ENCODE measurements at regions not wholly inside any gene's neighbourhood (a gene's known extent, or its start where the extent isn't known, plus 50 kb on each side); places are given as distances from the start of the nearest gene placed in this dataset.
"Not testable (repeated sequence)": the region's sequence is repeated elsewhere in the genome, so short reads cannot be mapped to it uniquely, and the experiment has no call there.

DNA sequence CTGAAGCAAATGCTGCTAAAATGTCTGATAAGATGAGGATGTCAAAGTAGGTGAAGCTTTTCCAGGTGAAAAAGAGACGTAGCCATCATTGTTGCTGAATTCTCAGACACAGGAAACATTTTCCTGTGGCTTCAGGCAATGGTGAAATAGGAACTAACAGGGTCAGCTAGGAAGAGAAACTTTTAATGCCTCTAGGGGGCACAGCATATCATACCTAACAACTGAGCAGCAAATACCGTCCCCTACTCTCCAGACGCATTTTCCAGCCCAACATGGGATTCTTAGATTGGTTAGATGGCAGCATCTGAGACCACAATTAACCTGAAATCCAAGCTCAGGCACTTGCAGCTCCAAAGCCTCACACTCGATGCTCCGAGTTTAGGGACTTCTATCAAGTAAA, 2667.5 kb upstream of the TPTE start:
- TF ChIP-seq, protein P1, sequence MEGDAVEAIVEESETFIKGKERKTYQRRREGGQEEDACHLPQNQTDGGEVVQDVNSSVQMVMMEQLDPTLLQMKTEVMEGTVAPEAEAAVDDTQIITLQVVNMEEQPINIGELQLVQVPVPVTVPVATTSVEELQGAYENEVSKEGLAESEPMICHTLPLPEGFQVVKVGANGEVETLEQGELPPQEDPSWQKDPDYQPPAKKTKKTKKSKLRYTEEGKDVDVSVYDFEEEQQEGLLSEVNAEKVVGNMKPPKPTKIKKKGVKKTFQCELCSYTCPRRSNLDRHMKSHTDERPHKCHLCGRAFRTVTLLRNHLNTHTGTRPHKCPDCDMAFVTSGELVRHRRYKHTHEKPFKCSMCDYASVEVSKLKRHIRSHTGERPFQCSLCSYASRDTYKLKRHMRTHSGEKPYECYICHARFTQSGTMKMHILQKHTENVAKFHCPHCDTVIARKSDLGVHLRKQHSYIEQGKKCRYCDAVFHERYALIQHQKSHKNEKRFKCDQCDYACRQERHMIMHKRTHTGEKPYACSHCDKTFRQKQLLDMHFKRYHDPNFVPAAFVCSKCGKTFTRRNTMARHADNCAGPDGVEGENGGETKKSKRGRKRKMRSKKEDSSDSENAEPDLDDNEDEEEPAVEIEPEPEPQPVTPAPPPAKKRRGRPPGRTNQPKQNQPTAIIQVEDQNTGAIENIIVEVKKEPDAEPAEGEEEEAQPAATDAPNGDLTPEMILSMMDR (IDR thresholded peaks at IDR 0.05): not testable (repeated sequence)
- not testable (repeated sequence) for TF ChIP-seq POLR2A (IDR thresholded peaks at IDR 0.05)
